HG03066 (cell line): ENCODE measurements at regions not wholly inside any gene's neighbourhood (a gene's known extent, or its start where the extent isn't known, plus 50 kb on each side); places are given as distances from the start of the nearest gene placed in this dataset.
"Not testable (repeated sequence)": the region's sequence is repeated elsewhere in the genome, so short reads cannot be mapped to it uniquely, and the experiment has no call there.

Source experiments
- ATAC-seq: cut with Tn5 transposase; IDR thresholded peaks from one replicate; pipeline ENCODE4 v1.9.1; 2021; ENCODE audit warnings: low read depth; ENCODE audit not compliant: unreplicated experiment

GRCh38 chr6:91082311-91082832, 495.5 kb upstream of the MAP3K7 start:
- ATAC-seq: no peak

GRCh38 chr6:91081452-91082067, 494.7 kb upstream of the MAP3K7 start:
- ATAC-seq: peak; percentile 67

GRCh38 chr6:91080871-91081270, 494.0 kb upstream of the MAP3K7 start:
- ATAC-seq: no peak

GRCh38 chr6:91079969-91080368, 493.1 kb upstream of the MAP3K7 start:
- no peak for ATAC-seq

GRCh38 chr6:91075244-91075976, 488.5 kb upstream of the MAP3K7 start:
- no peak for ATAC-seq

GRCh38 chr6:91063362-91063761, 476.5 kb upstream of the MAP3K7 start:
- ATAC-seq: no peak

- no peak for ATAC-seq
These were observed 470.8 kb upstream of the MAP3K7 start for GRCh38 chr6:91057689-91058088.

GRCh38 chr6:91055959-91056358, 469.1 kb upstream of the MAP3K7 start:
- no peak for ATAC-seq

GRCh38 chr6:91052473-91053450, 465.9 kb upstream of the MAP3K7 start:
- ATAC-seq: not testable (repeated sequence)

- ATAC-seq: no peak
These were observed 458.3 kb upstream of the MAP3K7 start for GRCh38 chr6:91045161-91045560.

- no peak for ATAC-seq
These were observed 456.9 kb upstream of the MAP3K7 start for GRCh38 chr6:91043751-91044150.

- no peak for ATAC-seq
These were observed 455.8 kb upstream of the MAP3K7 start for GRCh38 chr6:91042656-91043055.

- ATAC-seq: no peak
These were observed 447.1 kb upstream of the MAP3K7 start for GRCh38 chr6:91033964-91034363.

- no peak for ATAC-seq
These were observed 444.7 kb upstream of the MAP3K7 start for GRCh38 chr6:91031581-91031980.

- ATAC-seq: no peak
These were observed 442.3 kb upstream of the MAP3K7 start for GRCh38 chr6:91029211-91029610.

GRCh38 chr6:91023529-91023928, 436.7 kb upstream of the MAP3K7 start:
- no peak for ATAC-seq

GRCh38 chr6:91020744-91021143, 433.9 kb upstream of the MAP3K7 start:
- ATAC-seq: peak; percentile 69

- no peak for ATAC-seq
These were observed 431.7 kb upstream of the MAP3K7 start for GRCh38 chr6:91018586-91018985.

- ATAC-seq: no peak
These were observed 426.6 kb upstream of the MAP3K7 start for GRCh38 chr6:91013511-91013910.

- ATAC-seq: no peak
These were observed 410.2 kb upstream of the MAP3K7 start for GRCh38 chr6:90997076-90997475.

GRCh38 chr6:90993770-90994169, 406.9 kb upstream of the MAP3K7 start:
- ATAC-seq: no peak
